Mesothelial cell of epicardium (in vitro differentiated cells): ENCODE measurements at regions not wholly inside any gene's neighbourhood (a gene's known extent, or its start where the extent isn't known, plus 50 kb on each side); places are given as distances from the start of the nearest gene placed in this dataset.

Experiments
- DNase-seq, 2 experiments: peaks; one replicate each; pipeline ENCODE4 v3.0.0; 2021; ENCODE audit warnings: low spot score in 2 of 2; ENCODE audit not compliant: unreplicated experiment in 2 of 2
- H3K27ac Mint-ChIP-seq: 2 replicates; pipeline ENCODE4 v1.8.0; 2021; ENCODE audit warnings: mixed read lengths
- H3K27me3 Mint-ChIP-seq: 2 replicates; pipeline ENCODE4 v1.8.0; 2021; ENCODE audit warnings: low read depth, mixed read lengths
- H3K36me3 Mint-ChIP-seq: 2 replicates; pipeline ENCODE4 v1.8.0; 2021; ENCODE audit warnings: mixed read lengths
- H3K4me1 Mint-ChIP-seq: 2 replicates; pipeline ENCODE4 v1.8.0; 2021; ENCODE audit warnings: mixed read lengths
- H3K4me3 Mint-ChIP-seq: 2 replicates; pipeline ENCODE4 v1.8.0; 2021; ENCODE audit warnings: mild to moderate bottlenecking, moderate library complexity, mixed read lengths
- H3K9me3 Mint-ChIP-seq: 2 replicates; pipeline ENCODE4 v1.8.0; 2021; ENCODE audit warnings: mixed read lengths
- TF ChIP-seq, protein P1 (sequence below): fragments of 200-600 bp; sonication (generic); IDR thresholded peaks from one replicate; pipeline ENCODE4 v1.5.0; 2021; ENCODE audit warnings: antibody characterized with exemption; ENCODE audit not compliant: unreplicated experiment

DNA sequence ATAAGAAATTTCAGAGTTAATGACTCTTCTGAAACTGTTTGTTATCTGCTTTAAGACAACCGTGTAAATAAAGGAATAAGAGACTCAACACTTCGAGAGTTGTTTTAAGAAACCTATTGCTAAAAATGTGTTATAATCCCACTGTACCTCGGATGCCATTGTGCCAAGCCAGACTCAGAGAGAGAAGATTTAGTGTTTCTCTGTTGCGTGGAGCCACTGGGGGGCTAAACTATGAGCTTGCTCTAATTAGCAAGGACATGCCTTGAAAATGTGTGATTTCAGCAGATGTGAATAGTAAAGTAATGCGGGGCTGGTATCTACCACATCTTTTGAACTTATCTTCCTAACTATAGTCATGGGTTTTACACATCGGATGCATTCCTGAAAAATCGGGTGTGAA is 56.2 kb upstream of the TARBP1 start:
- Mint-ChIP-seq H3K4me3 (no peak overlapping the region), H3K4me1 (peaks cover 94% of the 10 kb centered on the region), H3K27me3 (no peaks in the 10 kb centered on the region), H3K36me3 (no peaks in the 10 kb centered on the region), H3K27ac (peak overlapping the region; percentile 98), H3K9me3 (no peaks in the 10 kb centered on the region)
- DNase-seq: no peak
- TF ChIP-seq, protein P1, sequence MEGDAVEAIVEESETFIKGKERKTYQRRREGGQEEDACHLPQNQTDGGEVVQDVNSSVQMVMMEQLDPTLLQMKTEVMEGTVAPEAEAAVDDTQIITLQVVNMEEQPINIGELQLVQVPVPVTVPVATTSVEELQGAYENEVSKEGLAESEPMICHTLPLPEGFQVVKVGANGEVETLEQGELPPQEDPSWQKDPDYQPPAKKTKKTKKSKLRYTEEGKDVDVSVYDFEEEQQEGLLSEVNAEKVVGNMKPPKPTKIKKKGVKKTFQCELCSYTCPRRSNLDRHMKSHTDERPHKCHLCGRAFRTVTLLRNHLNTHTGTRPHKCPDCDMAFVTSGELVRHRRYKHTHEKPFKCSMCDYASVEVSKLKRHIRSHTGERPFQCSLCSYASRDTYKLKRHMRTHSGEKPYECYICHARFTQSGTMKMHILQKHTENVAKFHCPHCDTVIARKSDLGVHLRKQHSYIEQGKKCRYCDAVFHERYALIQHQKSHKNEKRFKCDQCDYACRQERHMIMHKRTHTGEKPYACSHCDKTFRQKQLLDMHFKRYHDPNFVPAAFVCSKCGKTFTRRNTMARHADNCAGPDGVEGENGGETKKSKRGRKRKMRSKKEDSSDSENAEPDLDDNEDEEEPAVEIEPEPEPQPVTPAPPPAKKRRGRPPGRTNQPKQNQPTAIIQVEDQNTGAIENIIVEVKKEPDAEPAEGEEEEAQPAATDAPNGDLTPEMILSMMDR: no peak

DNA sequence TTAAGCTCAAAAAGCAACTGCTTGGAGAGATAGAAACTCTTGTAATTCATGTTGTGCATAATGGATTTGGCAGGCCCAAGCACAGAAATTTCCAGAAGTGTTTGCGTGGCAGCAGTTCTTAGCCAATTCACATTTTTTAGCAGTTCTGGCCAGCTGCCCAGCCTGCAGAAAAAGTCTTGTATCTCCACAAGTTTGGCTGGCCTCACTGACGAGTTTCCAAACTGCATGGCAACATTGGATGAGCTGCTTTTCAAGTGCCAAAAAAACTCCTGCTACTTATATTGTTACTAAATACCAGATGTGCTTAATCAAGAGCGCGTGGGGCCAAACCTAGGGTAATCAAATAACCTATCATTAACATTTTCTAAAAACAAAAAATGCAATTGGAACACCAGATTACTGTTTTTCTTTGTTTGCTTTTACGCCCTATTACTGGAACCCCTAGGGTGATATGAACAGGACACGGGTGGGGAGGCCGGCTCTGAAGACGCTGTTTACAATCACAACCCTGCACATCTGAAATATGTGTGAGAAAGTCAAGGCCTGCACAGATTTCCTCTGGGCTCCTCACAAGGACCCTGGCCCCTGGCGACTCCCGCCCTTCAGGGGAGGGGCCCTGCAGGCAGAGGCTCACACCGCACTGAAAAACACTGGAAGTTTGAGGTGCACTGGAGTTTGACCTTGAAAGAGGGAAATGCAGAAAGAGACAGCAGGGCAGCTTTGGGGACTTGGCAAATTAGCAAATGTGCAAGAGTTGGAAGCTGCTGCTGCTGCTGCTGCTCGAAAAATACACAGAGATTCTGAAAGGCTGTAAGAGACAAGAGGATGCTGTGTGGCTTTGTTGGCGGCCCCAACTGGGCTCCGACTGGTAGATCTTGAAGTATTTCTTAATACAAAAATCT is 55.2 kb upstream of the TARBP1 start:
- DNase-seq: peak; percentile 65 to 84
- H3K27me3 Mint-ChIP-seq: no peaks in the 10 kb centered on the region
- H3K9me3 Mint-ChIP-seq: no peaks in the 10 kb centered on the region
- TF ChIP-seq, protein P1: no peak
- H3K4me3 Mint-ChIP-seq: no peak overlapping the region
- H3K36me3 Mint-ChIP-seq: no peaks in the 10 kb centered on the region
- H3K4me1 Mint-ChIP-seq: peaks cover 88% of the 10 kb centered on the region
- peak overlapping the region; percentile 98 for H3K27ac Mint-ChIP-seq

DNA sequence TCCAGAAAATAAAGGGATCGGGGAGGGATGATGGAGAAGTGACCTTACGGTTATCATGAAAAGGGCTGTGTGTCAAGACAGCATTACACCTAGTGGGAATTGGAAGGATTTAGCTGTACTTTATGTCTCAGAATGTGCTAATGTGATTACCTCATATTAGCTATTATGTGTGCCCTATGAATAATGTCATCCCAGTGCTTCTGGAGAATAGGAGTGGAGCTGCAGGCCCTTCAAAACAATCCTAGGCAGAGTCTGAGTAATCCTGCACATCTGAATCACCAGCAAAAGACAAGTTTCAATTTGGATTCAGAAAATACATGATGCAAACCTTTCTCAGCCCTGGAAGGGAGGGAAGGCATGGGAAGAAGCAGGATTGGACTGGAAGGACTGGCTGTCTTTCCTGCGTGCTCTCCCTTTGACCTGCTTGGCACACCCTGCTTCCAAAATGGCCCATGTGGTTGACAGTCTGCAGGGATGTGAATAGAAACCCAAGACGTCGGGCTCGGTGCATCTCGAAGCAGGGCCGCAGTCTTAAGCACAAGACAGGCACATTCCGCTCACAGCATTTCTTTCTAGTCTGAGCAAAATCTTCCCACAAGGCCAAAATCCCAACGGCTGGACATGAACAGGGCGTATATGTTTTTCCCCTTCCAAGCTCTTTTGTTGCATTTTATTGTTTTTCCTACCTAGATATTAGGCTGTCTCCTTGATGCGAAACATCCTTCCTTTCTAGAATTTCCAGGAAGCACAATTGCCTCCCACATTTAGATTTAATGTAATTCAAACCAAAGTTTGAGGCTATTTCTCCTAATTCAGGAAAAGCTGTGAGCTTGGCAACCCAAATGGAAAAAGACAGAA is 54.3 kb upstream of the TARBP1 start:
- peak overlapping the region; percentile 98 for H3K27ac Mint-ChIP-seq
- H3K36me3 Mint-ChIP-seq: no peaks in the 10 kb centered on the region
- TF ChIP-seq, protein P1: no peak
- H3K4me3 Mint-ChIP-seq: no peak overlapping the region
- DNase-seq: no peak
- no peaks in the 10 kb centered on the region for H3K9me3 Mint-ChIP-seq
- H3K4me1 Mint-ChIP-seq: peaks cover 86% of the 10 kb centered on the region
- no peaks in the 10 kb centered on the region for H3K27me3 Mint-ChIP-seq

DNA sequence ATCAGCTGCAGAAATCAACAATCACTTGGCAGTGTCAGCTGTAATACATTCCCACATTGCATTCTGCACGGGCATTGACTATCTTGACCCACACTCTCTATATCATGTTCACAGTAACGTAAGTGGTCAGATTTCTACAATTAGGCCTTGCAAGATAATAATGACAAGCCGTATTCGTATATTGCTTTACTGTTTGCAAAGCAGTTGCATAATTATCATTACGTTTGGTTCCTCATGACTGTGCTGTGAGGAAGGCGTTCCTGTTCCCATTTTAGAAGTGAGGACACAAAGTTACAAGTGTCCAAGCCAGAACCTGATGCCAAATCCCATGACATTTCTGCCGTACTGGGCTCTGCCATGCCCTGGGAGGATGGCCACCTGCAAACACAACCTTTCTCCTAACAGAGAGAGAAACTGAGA is 53.5 kb upstream of the TARBP1 start:
- no peak for DNase-seq
- no peaks in the 10 kb centered on the region for H3K9me3 Mint-ChIP-seq
- H3K4me3 Mint-ChIP-seq: no peak overlapping the region
- H3K27me3 Mint-ChIP-seq: no peaks in the 10 kb centered on the region
- H3K4me1 Mint-ChIP-seq: peaks cover 85% of the 10 kb centered on the region
- no peaks in the 10 kb centered on the region for H3K36me3 Mint-ChIP-seq
- TF ChIP-seq, protein P1: no peak
- peak overlapping the region; percentile 98 for H3K27ac Mint-ChIP-seq

DNA sequence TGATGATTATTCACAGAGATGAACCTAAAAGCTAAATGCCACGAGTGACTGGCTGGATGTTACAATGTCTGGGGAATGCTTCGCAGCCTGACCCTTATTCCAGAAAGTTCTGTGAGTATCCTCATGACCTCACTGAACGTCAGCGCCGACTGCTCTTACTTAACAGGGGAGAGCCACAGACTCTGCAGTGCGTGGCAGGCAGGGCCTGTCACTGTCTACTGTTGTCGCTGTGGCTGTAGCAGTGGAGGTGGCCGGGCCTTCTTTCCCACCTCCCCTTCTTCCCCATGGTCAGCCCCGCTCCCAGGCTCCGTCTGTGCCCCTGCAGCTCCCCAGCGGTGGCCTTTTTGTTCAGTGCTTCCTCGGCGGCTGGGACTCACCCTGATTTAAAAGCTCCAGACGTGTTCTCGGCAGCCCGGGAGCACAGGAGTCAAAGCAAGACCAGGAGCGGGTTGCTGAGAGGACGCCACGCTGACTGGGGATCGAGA is 52.2 kb upstream of the TARBP1 start:
- Mint-ChIP-seq H3K4me1 (peaks cover 79% of the 10 kb centered on the region), H3K9me3 (no peaks in the 10 kb centered on the region), H3K27me3 (no peaks in the 10 kb centered on the region), H3K4me3 (no peak overlapping the region), H3K36me3 (no peaks in the 10 kb centered on the region), H3K27ac (peak overlapping the region; percentile 98)
- no peak for DNase-seq
- TF ChIP-seq, protein P1: no peak
